ENCODE measurements at regions not wholly inside any gene's neighbourhood (a gene's known extent, or its start where the extent isn't known, plus 50 kb on each side); places are given as distances from the start of the nearest gene placed in this dataset.
"Not testable (repeated sequence)": the region's sequence is repeated elsewhere in the genome, so short reads cannot be mapped to it uniquely, and the experiment has no call there.

DNA sequence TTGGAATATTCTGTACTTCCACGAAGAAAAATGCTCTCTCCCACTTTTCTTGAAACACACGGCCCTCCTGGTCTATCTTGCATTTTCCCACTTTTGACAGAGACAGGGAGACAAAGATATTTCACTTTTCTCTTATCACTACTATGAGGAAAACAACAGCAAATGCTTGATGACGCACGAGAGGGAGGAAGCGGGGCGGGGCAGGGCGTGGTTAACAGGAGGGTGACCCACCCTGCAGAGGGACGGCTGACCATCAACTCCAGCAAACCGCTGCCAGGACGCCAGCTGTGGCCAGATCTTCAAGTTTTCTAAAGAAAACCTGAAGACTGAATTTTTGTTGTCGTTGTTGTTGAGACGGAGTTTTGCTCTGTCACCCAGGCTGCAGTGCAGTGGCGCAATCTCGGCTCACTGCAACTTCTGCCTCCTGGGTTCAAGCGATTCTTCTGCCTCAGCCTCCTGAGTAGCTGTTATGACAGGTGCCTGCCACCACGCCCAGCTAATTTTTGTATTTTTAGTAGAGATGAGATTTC is 63.8 kb downstream of the NSUN5 start:
- not testable (repeated sequence) for DNase-seq (ENCODE audit: low read depth)

DNA sequence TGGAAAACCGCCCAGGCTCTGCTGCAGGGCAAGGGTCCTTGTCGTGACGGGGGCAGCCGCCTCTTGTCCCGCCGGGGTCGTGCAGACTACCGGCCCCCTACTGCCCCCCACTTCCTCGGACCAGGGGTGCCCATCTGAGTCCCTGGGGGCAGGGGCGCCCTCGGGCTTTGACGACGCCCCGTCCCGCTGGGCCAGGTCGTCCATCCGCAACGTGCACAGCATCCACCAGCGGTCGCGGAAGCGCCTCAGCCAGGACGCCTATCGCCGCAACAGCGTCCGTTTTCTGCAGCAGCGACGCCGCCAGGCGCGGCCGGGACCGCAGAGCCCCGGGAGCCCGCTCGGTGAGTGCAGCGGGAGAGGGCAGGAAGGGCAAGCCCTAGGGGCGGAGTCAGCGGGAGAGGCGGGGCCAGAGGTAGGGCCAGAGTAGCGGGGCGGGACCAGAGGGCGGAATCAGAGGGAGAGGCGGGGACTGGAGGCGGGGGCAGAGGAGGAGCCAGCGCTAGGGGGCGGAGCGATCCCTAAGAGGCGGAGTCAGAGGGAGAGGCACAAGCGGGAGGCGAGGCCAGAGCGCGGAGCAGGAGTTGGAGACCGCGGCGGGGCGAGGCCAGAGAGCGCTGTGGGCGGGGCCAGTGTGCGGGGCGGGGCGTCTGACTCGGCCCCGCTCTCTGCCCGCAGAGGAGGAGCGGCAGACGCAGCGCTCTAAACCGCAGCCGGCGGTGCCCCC is 73.5 kb downstream of the NSUN5 start:
- peak overlapping the region; percentile 27 for H3K4me3 ChIP-seq (replicated peaks; ENCODE audit: low read depth, low read length)
- DNase-seq (ENCODE audit: low read depth), result not testable (repeated sequence)

More for the DNA sequence above, 63.8 kb downstream of the NSUN5 start:
- H3K4me3 ChIP-seq (replicated peaks; ENCODE audit: low read depth, low read length), result not testable (repeated sequence)

DNA sequence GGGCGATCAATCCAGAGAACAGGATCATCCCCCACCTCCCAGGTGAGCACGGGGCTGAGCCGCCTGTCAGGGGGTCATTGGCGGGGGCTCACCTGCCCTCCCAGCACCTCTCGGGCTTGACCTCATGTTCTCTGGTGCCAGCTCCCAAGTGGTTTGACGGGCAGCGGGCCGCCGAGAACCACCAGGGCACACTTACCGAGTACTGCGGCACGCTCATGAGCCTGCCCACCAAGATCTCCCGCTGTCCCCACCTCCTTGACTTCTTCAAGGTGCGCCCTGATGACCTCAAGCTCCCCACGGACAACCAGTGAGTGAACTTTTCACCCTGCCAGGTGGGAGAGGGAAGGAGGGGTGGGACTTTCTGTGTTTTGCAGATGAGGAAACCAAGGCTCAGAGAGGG is 82.9 kb downstream of the NSUN5 start:
- DNase-seq (ENCODE audit: low read depth); H3K4me3 ChIP-seq (replicated peaks; ENCODE audit: low read depth, low read length): not testable (repeated sequence)

DNA sequence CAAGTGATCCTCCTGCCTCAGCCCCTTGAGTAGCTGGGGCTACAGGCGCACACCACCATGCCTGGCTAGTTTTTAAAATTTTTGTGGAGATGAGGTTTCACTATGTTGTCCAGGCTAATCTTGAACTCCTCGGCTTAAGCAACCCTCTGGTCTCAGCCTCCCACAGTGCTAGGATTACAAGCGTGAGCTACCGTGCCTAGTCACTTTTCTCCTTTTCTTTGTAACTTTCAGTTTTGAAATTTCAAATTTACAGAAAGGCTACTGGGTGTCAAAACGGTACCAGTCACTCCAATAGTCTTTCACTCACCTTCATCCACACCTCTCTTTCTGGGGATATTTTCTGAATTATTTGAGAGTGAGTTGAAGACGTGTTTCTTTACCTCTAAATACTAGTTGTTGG is 86.9 kb downstream of the NSUN5 start:
- not testable (repeated sequence) for DNase-seq (ENCODE audit: low read depth)

DNA sequence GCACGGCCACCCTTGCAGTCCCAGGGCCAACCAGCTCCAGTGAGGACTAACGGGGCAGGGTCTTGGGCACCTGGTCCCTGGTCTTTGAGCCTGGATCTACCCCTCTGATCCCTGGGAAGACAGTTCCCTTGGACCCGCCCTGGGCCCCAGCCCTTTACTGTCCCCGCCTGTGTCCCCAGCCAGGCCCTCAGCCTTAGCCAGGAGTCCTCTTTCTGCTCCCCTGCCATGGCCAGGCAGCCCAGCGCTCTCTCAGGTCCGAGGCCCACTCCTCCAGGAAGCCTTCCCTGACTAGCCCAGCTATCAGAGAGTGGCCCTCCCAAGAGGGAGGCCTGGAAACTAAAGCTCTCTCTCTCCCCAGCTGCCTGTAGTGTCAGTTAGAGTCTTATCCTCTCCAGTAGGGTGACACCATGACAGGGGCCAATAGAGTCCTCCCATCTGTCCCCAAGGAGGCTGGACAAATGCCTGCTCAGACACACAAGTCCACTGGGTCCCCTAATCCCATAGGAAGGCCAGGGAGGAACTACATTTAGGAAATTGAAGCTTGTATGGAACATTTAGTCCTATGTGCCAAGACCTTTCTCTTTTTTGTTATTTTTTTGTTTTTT is 87.8 kb downstream of the NSUN5 start:
- DNase-seq (ENCODE audit: low read depth), result not testable (repeated sequence)

More for the DNA sequence above, 86.9 kb downstream of the NSUN5 start:
- not testable (repeated sequence) for H3K4me3 ChIP-seq (replicated peaks; ENCODE audit: low read depth, low read length)

DNA sequence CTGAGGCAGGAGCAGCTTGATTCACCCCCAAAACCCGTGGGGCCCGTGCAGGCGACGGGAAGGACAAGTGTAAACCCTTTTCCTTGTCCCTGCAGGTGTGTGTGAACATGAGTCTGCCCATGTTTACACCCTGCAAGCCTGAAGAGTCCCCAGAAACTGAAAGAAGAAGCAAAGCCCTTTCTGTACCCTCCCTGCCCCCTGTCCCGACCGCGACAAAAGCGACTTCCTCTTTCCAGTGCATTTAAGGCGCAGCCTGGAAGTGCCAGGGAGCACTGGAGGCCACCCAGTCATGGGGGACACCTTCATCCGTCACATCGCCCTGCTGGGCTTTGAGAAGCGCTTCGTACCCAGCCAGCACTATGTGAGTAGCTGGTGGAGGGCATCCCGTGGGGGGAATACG is 88.3 kb downstream of the NSUN5 start:
- not testable (repeated sequence) for DNase-seq (ENCODE audit: low read depth); H3K4me3 ChIP-seq (replicated peaks; ENCODE audit: low read depth, low read length)

More for the DNA sequence above, 87.8 kb downstream of the NSUN5 start:
- not testable (repeated sequence) for H3K4me3 ChIP-seq (replicated peaks; ENCODE audit: low read depth, low read length)

DNA sequence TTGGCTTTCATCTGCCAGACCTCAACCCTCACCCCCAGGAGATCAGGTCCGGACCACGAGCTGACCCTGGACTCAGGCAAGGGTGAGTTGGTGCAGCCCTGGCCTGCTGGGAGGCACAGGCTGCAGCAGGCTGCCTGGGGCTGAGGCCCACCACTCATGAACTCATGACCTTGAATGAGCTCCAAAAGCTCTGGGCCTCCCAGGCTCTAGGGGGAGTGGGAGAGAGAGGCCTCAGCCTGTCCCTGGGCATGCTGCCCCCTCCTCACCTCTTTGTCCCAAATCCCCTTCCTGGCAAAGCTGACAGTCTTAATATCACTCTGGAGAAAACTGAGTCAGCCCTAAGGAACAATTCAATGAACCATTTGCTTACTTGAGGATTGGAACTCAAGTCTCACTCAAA is 89.8 kb downstream of the NSUN5 start:
- H3K4me3 ChIP-seq (replicated peaks; ENCODE audit: low read depth, low read length); DNase-seq (ENCODE audit: low read depth): not testable (repeated sequence)

DNA sequence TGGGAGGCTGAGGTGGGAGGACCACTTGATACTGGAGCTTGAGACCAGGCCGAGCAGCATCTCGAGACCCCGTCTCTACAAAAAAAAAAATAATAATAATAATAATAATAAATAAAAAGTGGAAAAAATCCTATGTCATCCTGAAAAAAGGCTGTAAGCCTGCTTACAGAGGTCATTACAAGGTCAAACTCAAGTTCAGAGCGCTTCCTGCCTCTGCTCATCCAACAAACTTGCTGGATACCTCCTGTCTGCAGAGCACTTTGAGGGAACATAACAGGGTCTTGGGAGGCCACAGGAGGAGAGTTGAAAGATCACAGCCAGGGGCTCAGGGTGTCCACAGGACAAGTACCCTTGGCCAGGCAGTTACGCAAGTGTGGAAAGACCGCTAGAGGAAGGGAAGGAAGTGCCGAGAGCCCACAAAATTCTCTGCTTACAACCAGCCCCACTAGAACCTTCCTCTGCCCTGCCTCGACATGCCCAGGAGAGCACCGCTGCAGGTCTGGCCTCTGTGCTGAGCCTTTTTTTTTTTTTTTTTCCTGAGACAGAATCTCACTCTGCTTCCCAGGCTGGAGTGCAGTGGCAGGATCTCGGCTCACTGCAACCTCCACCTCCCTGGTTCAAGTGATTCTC is 92.5 kb downstream of the NSUN5 start:
- not testable (repeated sequence) for H3K4me3 ChIP-seq (replicated peaks; ENCODE audit: low read depth, low read length); DNase-seq (ENCODE audit: low read depth)

DNA sequence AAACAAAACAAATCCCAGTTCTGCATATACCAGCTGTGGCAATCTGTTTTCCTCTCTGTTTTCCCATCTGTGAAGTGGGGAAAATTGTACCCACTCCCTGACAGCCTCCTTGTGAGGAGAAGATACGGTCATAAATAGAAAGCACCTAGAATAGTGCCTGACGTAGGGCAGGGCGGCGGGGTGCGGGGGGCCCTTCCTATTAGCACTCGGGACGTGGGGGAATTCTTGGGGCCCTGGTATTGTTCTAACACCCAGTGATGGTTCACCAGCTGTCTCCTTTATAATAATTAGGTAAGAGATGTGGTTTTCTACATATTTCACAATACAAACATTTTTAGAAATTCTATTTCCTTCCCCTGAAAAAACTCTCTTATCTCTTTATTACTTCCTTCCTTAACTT is 93.4 kb downstream of the NSUN5 start:
- DNase-seq (ENCODE audit: low read depth); H3K4me3 ChIP-seq (replicated peaks; ENCODE audit: low read depth, low read length): not testable (repeated sequence)

DNA sequence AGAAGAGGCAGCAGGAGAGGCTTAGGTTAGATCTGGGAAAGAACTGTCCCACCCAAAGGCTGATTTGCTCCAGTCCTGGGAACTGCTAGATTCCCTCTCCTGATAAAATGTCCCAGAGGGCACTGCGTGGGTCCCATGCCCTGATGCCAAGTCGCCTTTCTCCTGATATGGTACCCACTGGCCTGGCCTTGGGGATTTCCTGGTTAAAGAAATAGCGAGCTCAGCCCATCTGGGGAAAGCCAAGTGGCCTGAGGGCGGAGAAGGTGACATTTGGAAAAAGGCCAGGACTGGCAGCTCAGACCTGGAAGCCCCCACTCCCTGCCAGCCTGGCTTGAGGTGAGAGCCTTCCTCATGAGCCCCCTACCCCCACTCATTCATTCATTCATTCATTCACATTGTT is 94.2 kb downstream of the NSUN5 start:
- not testable (repeated sequence) for H3K4me3 ChIP-seq (replicated peaks; ENCODE audit: low read depth, low read length); DNase-seq (ENCODE audit: low read depth)

DNA sequence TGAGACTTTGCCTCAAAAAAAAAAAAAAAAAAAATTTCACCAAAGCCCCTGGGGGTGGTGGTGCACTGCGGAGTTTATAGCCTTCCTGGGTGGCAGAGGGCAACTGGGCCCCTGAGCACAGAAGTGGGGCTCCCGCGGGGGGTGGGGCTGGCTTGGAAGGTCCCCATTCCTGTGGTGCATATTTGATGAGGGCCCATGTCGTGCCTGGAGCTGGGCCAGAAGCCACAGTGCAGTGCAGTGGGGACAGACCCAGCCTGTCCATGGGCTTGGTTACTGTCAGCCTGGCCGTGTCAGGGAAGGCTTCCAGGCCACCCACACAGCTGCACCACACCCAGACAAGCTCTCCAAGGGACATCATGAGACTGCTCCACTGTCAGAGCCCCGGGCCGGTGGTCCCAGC is 95.5 kb downstream of the NSUN5 start:
- H3K4me3 ChIP-seq (replicated peaks; ENCODE audit: low read depth, low read length); DNase-seq (ENCODE audit: low read depth): not testable (repeated sequence)

DNA sequence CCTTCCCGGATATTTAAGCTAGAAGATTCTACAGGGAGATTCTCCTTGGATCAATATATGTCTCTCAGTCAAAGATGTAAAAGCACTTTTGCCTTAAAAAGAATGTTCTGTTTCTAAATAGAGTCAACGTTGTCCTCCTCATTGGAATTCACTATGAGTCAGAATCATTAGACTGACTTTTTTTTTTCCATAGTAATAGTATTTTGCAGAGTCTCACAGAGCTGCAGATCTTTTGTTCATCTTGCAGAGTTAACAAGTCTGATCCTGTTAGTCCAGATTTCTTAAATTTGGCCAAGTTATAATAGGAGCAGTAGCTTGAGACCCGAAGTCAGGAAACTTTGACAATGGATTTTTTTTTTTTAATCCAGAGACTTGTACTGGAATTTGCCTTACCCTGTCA is 103.0 kb downstream of the NSUN5 start:
- not testable (repeated sequence) for H3K4me3 ChIP-seq (replicated peaks; ENCODE audit: low read depth, low read length)

DNA sequence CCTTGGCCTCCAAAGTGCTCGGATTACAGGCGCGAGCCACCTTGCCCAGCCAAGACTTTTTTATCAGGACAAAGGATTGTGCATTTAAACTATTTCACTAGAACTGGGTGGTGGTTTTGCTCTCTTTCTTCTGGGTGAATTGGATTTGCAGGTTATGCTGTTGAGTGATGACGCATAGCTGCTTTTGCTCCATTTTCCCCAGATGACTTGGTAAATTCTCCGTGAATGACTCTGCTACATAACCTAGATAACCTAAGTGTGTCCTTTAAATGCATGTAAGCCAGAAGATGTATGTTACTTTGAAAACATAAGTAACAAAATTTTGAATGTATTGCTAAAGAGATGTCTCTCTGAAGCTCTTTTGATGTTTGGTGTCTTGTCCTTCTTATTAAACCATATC is 103.7 kb downstream of the NSUN5 start:
- peak; percentile 75 for DNase-seq (ENCODE audit: low read depth)
- not testable (repeated sequence) for H3K4me3 ChIP-seq (replicated peaks; ENCODE audit: low read depth, low read length)

More for the DNA sequence above, 103.0 kb downstream of the NSUN5 start:
- DNase-seq (ENCODE audit: low read depth), result not testable (repeated sequence)

DNA sequence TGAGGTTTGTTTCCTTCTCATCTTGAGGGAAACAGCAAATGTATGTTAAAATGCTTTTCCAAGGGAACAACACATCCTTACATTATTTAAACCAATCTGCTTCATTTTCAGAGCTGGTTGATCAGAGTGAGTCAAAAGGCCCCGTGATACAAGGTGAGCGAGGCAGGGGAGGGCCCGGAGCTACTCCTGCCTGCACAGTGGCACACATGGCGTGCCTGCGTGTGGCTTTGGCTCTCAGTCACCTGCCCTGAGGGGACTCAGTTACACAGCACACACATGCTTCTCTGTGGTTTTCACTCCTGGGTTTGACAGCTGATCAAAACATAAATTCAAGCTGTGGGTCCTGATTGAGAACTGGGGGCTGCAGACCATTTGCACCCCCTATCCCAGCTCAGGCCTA is 105.3 kb downstream of the NSUN5 start:
- DNase-seq (ENCODE audit: low read depth); H3K4me3 ChIP-seq (replicated peaks; ENCODE audit: low read depth, low read length): not testable (repeated sequence)

DNA sequence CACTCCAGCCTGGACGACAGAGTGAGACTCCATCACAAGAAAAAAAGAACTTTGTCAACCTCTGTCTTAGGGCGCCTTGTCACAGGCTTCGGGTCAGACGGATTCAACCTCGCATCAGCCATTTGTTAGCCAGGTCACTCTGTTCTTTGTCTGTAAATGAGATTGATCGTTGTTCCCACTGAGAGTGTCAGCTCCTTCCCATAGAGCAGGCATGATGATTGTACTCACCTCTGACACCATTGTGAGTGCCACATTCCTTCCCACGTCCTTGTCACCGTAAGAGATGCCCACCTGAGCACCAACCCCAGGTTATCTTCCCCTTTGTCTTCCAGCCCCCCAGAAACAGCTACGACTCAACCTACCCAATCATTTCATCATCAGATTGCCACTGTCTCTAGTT is 107.4 kb downstream of the NSUN5 start:
- H3K4me3 ChIP-seq (replicated peaks; ENCODE audit: low read depth, low read length); DNase-seq (ENCODE audit: low read depth): not testable (repeated sequence)

DNA sequence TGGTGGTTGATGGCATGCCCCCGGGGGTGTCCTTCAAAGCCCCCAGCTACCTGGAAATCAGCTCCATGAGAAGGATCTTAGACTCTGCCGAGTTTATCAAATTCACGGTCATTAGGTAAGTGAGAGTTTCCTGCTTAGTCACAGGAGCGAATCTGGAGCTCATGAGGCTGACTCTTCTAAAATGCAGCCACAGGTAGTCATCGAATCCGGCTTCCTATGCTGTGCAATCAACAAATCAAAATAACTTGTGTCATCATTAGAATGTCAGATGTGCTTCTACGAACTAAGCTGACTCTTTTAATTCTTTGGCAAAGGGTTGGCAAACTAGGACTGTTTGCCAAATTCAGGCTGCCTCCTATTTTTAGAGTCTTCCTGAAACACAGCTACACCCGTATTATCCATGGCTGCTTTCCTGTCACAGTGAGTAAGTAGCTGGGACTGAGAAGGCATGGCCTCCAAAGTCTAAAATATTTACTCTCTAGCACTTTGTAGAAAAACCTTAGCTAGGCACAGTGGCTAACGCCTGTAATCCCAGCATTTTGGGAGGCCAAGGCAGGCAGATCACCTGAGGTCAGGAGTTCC is 108.0 kb downstream of the NSUN5 start:
- not testable (repeated sequence) for H3K4me3 ChIP-seq (replicated peaks; ENCODE audit: low read depth, low read length); DNase-seq (ENCODE audit: low read depth)

DNA sequence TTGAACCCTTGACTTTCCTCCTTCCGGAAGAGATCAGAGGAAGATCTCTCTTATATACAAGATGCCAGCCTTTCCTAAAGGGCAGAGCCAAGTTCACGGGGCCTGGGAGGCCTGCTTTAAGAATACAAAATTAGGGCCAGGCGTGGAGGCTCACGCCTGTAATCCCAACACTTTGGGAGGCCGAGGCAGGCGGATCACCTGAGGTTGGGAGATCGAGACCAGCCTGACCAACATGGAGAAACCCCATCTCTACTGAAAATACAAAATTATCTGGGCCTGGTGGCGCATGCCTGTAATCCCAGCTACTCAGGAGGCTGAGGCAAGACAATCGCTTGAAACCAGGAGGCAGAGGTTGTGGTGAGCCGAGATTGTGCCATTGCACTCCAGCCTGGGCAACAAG is 108.2 kb upstream of the SPDYE9 start:
- not testable (repeated sequence) for DNase-seq (ENCODE audit: low read depth); H3K4me3 ChIP-seq (replicated peaks; ENCODE audit: low read depth, low read length)

DNA sequence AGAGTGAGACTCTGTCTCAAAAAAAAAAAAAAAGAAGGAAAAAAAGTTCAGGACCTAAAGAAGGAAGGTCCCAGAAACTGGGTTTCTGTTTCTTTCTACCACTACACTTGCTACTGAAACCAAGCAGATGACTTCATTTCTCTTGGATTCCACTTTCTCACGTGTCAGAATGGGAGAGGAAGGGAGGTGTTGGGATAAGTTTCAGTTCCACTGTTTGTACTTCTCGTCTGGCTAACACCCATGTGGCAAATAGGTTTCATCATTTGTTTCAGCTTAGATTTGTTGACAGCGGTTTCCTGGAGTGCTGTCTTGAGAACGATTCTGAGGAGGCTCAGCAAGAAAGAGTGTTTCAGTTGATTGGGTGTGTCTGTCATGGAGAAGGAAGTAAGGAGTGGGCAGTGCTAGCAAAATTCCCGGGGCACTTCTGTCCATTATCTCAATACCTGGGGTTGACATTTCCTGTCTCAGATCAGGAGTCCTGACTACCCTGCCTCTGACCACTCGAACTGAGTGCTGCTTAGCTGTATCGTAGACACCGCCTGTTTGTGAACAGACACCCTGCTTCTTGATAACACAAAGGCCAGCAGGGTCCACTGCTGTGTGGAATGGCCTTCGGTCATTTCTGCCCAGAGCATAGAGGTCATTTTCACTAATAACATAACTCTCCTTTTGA is 104.8 kb upstream of the SPDYE9 start:
- not testable (repeated sequence) for H3K4me3 ChIP-seq (replicated peaks; ENCODE audit: low read depth, low read length); DNase-seq (ENCODE audit: low read depth)

DNA sequence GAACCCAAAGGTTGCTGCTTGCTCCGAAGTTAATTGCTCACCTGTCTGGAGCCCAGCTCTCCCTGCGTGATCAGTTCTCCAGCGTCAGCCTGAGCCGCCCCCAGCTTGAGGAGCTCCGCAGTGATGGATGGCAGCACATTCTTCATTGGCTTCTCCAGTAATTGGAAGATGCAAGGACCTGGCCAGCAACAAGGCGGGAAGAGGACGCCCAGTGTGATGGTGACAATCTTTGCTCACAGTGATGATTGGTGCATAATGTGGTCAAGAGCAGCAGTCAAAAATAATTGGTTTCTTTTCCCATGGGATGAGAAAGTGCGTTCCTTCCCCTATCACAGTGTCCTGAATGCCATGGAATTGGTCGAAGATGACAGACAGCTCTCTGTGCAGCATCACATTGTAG is 102.4 kb upstream of the SPDYE9 start:
- DNase-seq (ENCODE audit: low read depth); H3K4me3 ChIP-seq (replicated peaks; ENCODE audit: low read depth, low read length): not testable (repeated sequence)

Data from fibroblast of pulmonary artery (primary cell).